AG10803 (cell line): ENCODE measurements at regions not wholly inside any gene's neighbourhood (a gene's known extent, or its start where the extent isn't known, plus 50 kb on each side); places are given as distances from the start of the nearest gene placed in this dataset.
"Not testable (repeated sequence)": the region's sequence is repeated elsewhere in the genome, so short reads cannot be mapped to it uniquely, and the experiment has no call there.

Experiments
- DNase-seq: peaks from one replicate; pipeline ENCODE4 v3.0.0; 2010; ENCODE audit warnings: low read depth
- H3K4me3 ChIP-seq: 2 replicates; pipeline ENCODE4 v1.5.1; 2011; ENCODE audit warnings: mild to moderate bottlenecking, low read length, control low read depth
- CTCF ChIP-seq: conservative IDR thresholded peaks from 2 replicates; pipeline ENCODE4 v1.5.1; 2011; ENCODE audit warnings: mild to moderate bottlenecking, low read length, control low read depth, inconsistent platforms

GRCh38 chr7:115216652-115217051 is 294.8 kb downstream of the MDFIC start:
- no peak overlapping the region for H3K4me3 ChIP-seq
- peak; percentile 25 for DNase-seq
- no peak for TF ChIP-seq CTCF

- DNase-seq, result no peak
- TF ChIP-seq CTCF, result no peak
- no peak overlapping the region for H3K4me3 ChIP-seq
Measured at GRCh38 chr7:115211171-115211570, 289.3 kb downstream of the MDFIC start.

GRCh38 chr7:115210552-115210951 is 288.7 kb downstream of the MDFIC start:
- DNase-seq, result no peak
- no peak for TF ChIP-seq CTCF
- H3K4me3 ChIP-seq, result no peak overlapping the region

GRCh38 chr7:115208710-115209560 is 287.0 kb downstream of the MDFIC start:
- DNase-seq, result no peak
- no peak for TF ChIP-seq CTCF
- no peak overlapping the region for H3K4me3 ChIP-seq

- DNase-seq, H3K4me3 ChIP-seq: not testable (repeated sequence)
Measured at GRCh38 chr7:115206374-115206773, 284.5 kb downstream of the MDFIC start.

GRCh38 chr7:115198143-115198542 is 276.2 kb downstream of the MDFIC start:
- no peak for TF ChIP-seq CTCF
- DNase-seq, result no peak

GRCh38 chr7:115195208-115195607 is 273.3 kb downstream of the MDFIC start:
- H3K4me3 ChIP-seq, result no peak overlapping the region
- no peak for DNase-seq
- TF ChIP-seq CTCF, result no peak

More at GRCh38 chr7:115198143-115198542, 276.2 kb downstream of the MDFIC start:
- no peak overlapping the region for H3K4me3 ChIP-seq
